H1 (cell line): ENCODE measurements at regions not wholly inside any gene's neighbourhood (a gene's known extent, or its start where the extent isn't known, plus 50 kb on each side); places are given as distances from the start of the nearest gene placed in this dataset.

Experiments
- CTCF ChIA-PET: fragments of 300-600 bp; sonication (Branson Sonifier 250); formaldehyde crosslinking; loops from one replicate; lab custom pipeline; 2021; ENCODE audit not compliant: partially characterized antibody; lab: Charles Lee
- POLR2A ChIA-PET: fragments of 300-600 bp; sonication (Branson Sonifier 250); formaldehyde crosslinking; loops from one replicate; lab custom pipeline; 2021; ENCODE audit warnings: inconsistent platforms; ENCODE audit not compliant: partially characterized antibody; lab: Charles Lee
- DNase-seq, 2 experiments: peaks; one replicate each; pipeline versions ENCODE4 v3.0.0 to v3.0.0-alpha.2; 2010 to 2022; ENCODE audit warnings: low spot score in 2 of 2, low read depth in 1 of 2, mixed read lengths in 1 of 2
- FAIRE-seq: peaks from 2 replicates; lab custom pipeline; 2011; peaks lifted over from hg19 to GRCh38; lab: Jason Lieb, UNC
- H2AFZ ChIP-seq: 2 replicates; pipeline ENCODE4 v1.8.1; 2012; ENCODE audit warnings: low read length, inconsistent platforms
- H2AK5ac ChIP-seq: 2 replicates; pipeline ENCODE4 v1.6.1; 2013; ENCODE audit warnings: low read depth, low read length
- H2BK120ac ChIP-seq: replicated peaks from 2 replicates; pipeline ENCODE3; 2013; ENCODE audit warnings: low read depth, low read length, inconsistent platforms
- H2BK12ac ChIP-seq: 2 replicates; pipeline ENCODE4 v1.6.1; 2013; ENCODE audit warnings: low read depth, low read length
- H2BK15ac ChIP-seq: 2 replicates; pipeline ENCODE4 v1.6.1; 2013; ENCODE audit warnings: low read length
- H2BK20ac ChIP-seq: 2 replicates; pipeline ENCODE4 v1.6.1; 2013; ENCODE audit warnings: low read length
- H2BK5ac ChIP-seq: 2 replicates; pipeline ENCODE4 v1.6.1; 2013; ENCODE audit warnings: low read depth, low read length
- H3K14ac ChIP-seq: 2 replicates; pipeline ENCODE4 v1.6.1; 2013; ENCODE audit warnings: inconsistent platforms; ENCODE audit not compliant: insufficient read length
- H3K18ac ChIP-seq: 2 replicates; pipeline ENCODE4 v1.6.1; 2013; ENCODE audit warnings: low read length; ENCODE audit errors: extremely low read depth
- H3K23ac ChIP-seq: 2 replicates; pipeline ENCODE4 v1.6.1; 2013; ENCODE audit warnings: inconsistent platforms; ENCODE audit not compliant: insufficient read length
- H3K23me2 ChIP-seq: 2 replicates; pipeline ENCODE4 v1.6.1; 2013; ENCODE audit warnings: low read depth, low read length
- H3K27ac ChIP-seq: 2 replicates; pipeline ENCODE4 v1.6.1; 2011; ENCODE audit warnings: low read depth, low read length, inconsistent platforms
- H3K27me3 ChIP-seq, 4 experiments: replicated peaks in 1 of 4; 1 replicate in 1 of 4; 2 replicates in 3 of 4; pipeline versions ENCODE4 v1.6.1 to v1.8.1; 2011 to 2013; ENCODE audit warnings: low read length in 3 of 4, mild to moderate bottlenecking in 3 of 4, inconsistent platforms in 2 of 4, mixed read lengths in 2 of 4, moderate library complexity in 1 of 4; ENCODE audit not compliant: control insufficient read depth in 3 of 4, insufficient read depth in 3 of 4; ENCODE audit errors: extremely low read depth in 1 of 4
- H3K36me3 ChIP-seq, 4 experiments: 2 replicates each; pipeline versions ENCODE4 v1.6.1 to v1.8.1; 2011 to 2013; ENCODE audit warnings: mild to moderate bottlenecking in 4 of 4, low read length in 3 of 4, moderate library complexity in 2 of 4, control low read depth in 1 of 4, inconsistent platforms in 1 of 4; ENCODE audit not compliant: insufficient read depth in 4 of 4, control insufficient read depth in 2 of 4
- H3K4ac ChIP-seq: replicated peaks from 2 replicates; pipeline ENCODE3; 2013; ENCODE audit warnings: low read length, low read depth, mixed read lengths, inconsistent platforms; ENCODE audit not compliant: insufficient read length
- H3K4me1 ChIP-seq, 4 experiments: replicated peaks in 1 of 4; 1 replicate in 1 of 4; 2 replicates in 3 of 4; pipeline versions ENCODE4 v1.6.1 to v1.8.1; 2011 to 2013; ENCODE audit warnings: low read length in 3 of 4, inconsistent platforms in 2 of 4, mixed read lengths in 1 of 4; ENCODE audit not compliant: insufficient read depth in 4 of 4, control insufficient read depth in 3 of 4
- H3K4me2 ChIP-seq, 2 experiments: 2 replicates each; pipeline versions ENCODE4 v1.6.1 to v1.8.1; 2011 to 2013; ENCODE audit warnings: low read depth in 2 of 2, low read length in 2 of 2, control low read depth in 1 of 2, inconsistent platforms in 1 of 2, mild to moderate bottlenecking in 1 of 2; ENCODE audit not compliant: insufficient read depth in 1 of 2
- H3K4me3 ChIP-seq, 4 experiments: fragments of 200-600, 300-600 bp in 1 of 4; sonication (generic), shearing (Covaris generic), sonication (Bioruptor Twin) in 1 of 4; 2 replicates each; pipeline versions ENCODE4 v1.5.1 to v1.8.1; 2011 to 2016; ENCODE audit warnings: low read length in 4 of 4, low read depth in 3 of 4, control low read depth in 2 of 4, inconsistent platforms in 2 of 4, mild to moderate bottlenecking in 2 of 4, mixed read lengths in 1 of 4, moderate library complexity in 1 of 4; ENCODE audit not compliant: insufficient read depth in 2 of 4; ENCODE audit errors: extremely low read depth in 1 of 4
- H3K56ac ChIP-seq: replicated peaks from 2 replicates; pipeline ENCODE3; 2013; ENCODE audit warnings: low read depth, mild to moderate bottlenecking, mixed read lengths, low read length, inconsistent platforms; ENCODE audit not compliant: insufficient read length
- H3K79me1 ChIP-seq: 2 replicates; pipeline ENCODE4 v1.6.1; 2013; ENCODE audit warnings: low read depth, low read length, control low read depth
- H3K79me2 ChIP-seq, 2 experiments: 2 replicates each; pipeline versions ENCODE4 v1.6.1 to v1.8.1; 2012 to 2013; ENCODE audit warnings: low read length in 2 of 2, mild to moderate bottlenecking in 2 of 2, inconsistent platforms in 1 of 2; ENCODE audit not compliant: insufficient read depth in 2 of 2, control insufficient read depth in 1 of 2
- H3K9ac ChIP-seq, 4 experiments: replicated peaks in 1 of 4; 1 replicate in 1 of 4; 2 replicates in 3 of 4; pipeline versions ENCODE4 v1.6.1 to v1.8.1; 2011 to 2013; ENCODE audit warnings: low read depth in 3 of 4, low read length in 3 of 4, control low read depth in 2 of 4, mild to moderate bottlenecking in 2 of 4, moderate library complexity in 2 of 4, inconsistent platforms in 1 of 4; ENCODE audit errors: extremely low read depth in 1 of 4
- H3K9me3 ChIP-seq, 2 experiments: 2 replicates each; pipeline versions ENCODE4 v1.6.1 to v1.8.1; 2012 to 2013; ENCODE audit warnings: mild to moderate bottlenecking in 2 of 2, moderate library complexity in 2 of 2, control low read depth in 1 of 2, inconsistent platforms in 1 of 2, low read depth in 1 of 2, low read length in 1 of 2, mixed read lengths in 1 of 2; ENCODE audit not compliant: insufficient read depth in 2 of 2
- H4K20me1 ChIP-seq, 2 experiments: replicated peaks in 1 of 2; 2 replicates each; pipeline versions ENCODE3 to v1.8.1; 2011 to 2013; ENCODE audit warnings: inconsistent platforms in 2 of 2, low read length in 2 of 2, mild to moderate bottlenecking in 1 of 2; ENCODE audit not compliant: insufficient read depth in 2 of 2, control insufficient read depth in 1 of 2
- H4K5ac ChIP-seq: 2 replicates; pipeline ENCODE4 v1.6.1; 2013; ENCODE audit warnings: low read length, low read depth, mixed read lengths, inconsistent platforms; ENCODE audit not compliant: insufficient read length
- H4K8ac ChIP-seq: 2 replicates; pipeline ENCODE4 v1.8.0; 2013; ENCODE audit warnings: mild to moderate bottlenecking, moderate library complexity, low read length, inconsistent platforms; ENCODE audit not compliant: insufficient read depth; ENCODE audit errors: extremely low read depth
- H4K91ac ChIP-seq: replicated peaks from 2 replicates; pipeline ENCODE3; 2013; ENCODE audit warnings: low read length, mixed read lengths, inconsistent platforms; ENCODE audit not compliant: insufficient read length
- HDAC6 ChIP-seq: IDR thresholded peaks from one replicate; pipeline ENCODE4 v1.7.1; 2012; ENCODE audit warnings: low read depth, mild to moderate bottlenecking, inconsistent platforms, low read length, moderate library complexity
- JUND ChIP-seq: IDR thresholded peaks from 2 replicates; pipeline ENCODE4 v1.6.1; 2011; ENCODE audit warnings: mild to moderate bottlenecking, improper control_type of control experiment, low read length
- KDM1A ChIP-seq: fragments of 200-600, 300-600 bp; sonication (generic); IDR thresholded peaks from 2 replicates; pipeline ENCODE4 v1.7.1; 2016; ENCODE audit warnings: mild to moderate bottlenecking, low read length, borderline replicate concordance
- KDM4A ChIP-seq: IDR thresholded peaks from one replicate; pipeline ENCODE4 v1.7.1; 2012; ENCODE audit warnings: low read depth, mild to moderate bottlenecking, moderate library complexity, low read length, inconsistent platforms; ENCODE audit not compliant: severe bottlenecking
- WGBS, 2 experiments: shearing (Covaris generic) in 1 of 2; methylation state at CpG; one replicate each; pipeline versions ENCODE4 v1.1.6 to v1.1.7; 2013 to 2015; ENCODE audit warnings: low lambda C conversion rate in 2 of 2, mixed read lengths in 2 of 2, inconsistent platforms in 1 of 2, low coverage in 1 of 2, missing lambda C conversion rate in 1 of 2; ENCODE audit not compliant: insufficient replicate concordance in 2 of 2, insufficient coverage in 1 of 2, insufficient read length in 1 of 2; ENCODE audit errors: extremely low coverage in 1 of 2, missing lambda C conversion rate in 1 of 2; 5-methylcytosine and 5-hydroxymethylcytosine counted together
- TF ChIP-seq, protein P1 (sequence below), 3 experiments: IDR thresholded peaks; 1 replicate in 2 of 3; 2 replicates in 1 of 3; pipeline versions ENCODE4 v1.5.1 to v1.6.1; 2011; ENCODE audit warnings: low read length in 3 of 3, mild to moderate bottlenecking in 3 of 3, inconsistent platforms in 2 of 3, low read depth in 1 of 3, moderate library complexity in 1 of 3; ENCODE audit not compliant: insufficient read depth in 1 of 3; ENCODE audit errors: control extremely low read depth in 1 of 3

- H3K4ac ChIP-seq, result no peak overlapping the region
- peaks cover 0 to 5% (median 4%) of the 10 kb centered on the region in 4 experiments; a peak in 3 of 7 replicates for H3K4me1 ChIP-seq
- H4K20me1 ChIP-seq, result no peaks in the 10 kb centered on the region
- H3K79me2 ChIP-seq, result no peaks in the 10 kb centered on the region
- no peak overlapping the region for H4K5ac ChIP-seq
- no peak overlapping the region for H3K56ac ChIP-seq
- no peak overlapping the region for H3K4me2 ChIP-seq
- H4K8ac ChIP-seq, result no peak overlapping the region
- no peak overlapping the region for H2AFZ ChIP-seq
- TF ChIP-seq KDM1A (no peak), KDM4A (no peak), JUND (no peak), HDAC6 (no peak)
- TF ChIP-seq, protein P1, sequence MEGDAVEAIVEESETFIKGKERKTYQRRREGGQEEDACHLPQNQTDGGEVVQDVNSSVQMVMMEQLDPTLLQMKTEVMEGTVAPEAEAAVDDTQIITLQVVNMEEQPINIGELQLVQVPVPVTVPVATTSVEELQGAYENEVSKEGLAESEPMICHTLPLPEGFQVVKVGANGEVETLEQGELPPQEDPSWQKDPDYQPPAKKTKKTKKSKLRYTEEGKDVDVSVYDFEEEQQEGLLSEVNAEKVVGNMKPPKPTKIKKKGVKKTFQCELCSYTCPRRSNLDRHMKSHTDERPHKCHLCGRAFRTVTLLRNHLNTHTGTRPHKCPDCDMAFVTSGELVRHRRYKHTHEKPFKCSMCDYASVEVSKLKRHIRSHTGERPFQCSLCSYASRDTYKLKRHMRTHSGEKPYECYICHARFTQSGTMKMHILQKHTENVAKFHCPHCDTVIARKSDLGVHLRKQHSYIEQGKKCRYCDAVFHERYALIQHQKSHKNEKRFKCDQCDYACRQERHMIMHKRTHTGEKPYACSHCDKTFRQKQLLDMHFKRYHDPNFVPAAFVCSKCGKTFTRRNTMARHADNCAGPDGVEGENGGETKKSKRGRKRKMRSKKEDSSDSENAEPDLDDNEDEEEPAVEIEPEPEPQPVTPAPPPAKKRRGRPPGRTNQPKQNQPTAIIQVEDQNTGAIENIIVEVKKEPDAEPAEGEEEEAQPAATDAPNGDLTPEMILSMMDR (IDR thresholded peaks at IDR 0.05; ENCODE audit: control extremely low read depth in 1 of 3, insufficient read depth in 1 of 3, low read depth in 1 of 3, low read length in 3 of 3), result no peak
- 0 out of 2 replicates have a peak, but pooled peaks cover 3% of the 10 kb centered on the region for H3K23me2 ChIP-seq
- no peak overlapping the region for H2BK120ac ChIP-seq
- ChIA-PET CTCF (interaction anchor here (1.0 kb wide), 1 partner anchor 85 kb away, joined by 3 read pairs; no protein-coding TSS in a partner anchor), POLR2A (interaction anchor here (0.5 kb wide), 1 partner anchor 179 kb away, joined by 3 read pairs; no protein-coding TSS in a partner anchor)
- DNase-seq, result no peak
- no peak overlapping the region for H2BK12ac ChIP-seq
- no peaks in the 10 kb centered on the region for H3K36me3 ChIP-seq
- no peak overlapping the region for H2BK20ac ChIP-seq
- no peak overlapping the region for H4K91ac ChIP-seq
- FAIRE-seq, result no peak
- H3K18ac ChIP-seq, result no peak overlapping the region
- no peak overlapping the region for H3K14ac ChIP-seq
- H2AK5ac ChIP-seq, result no peak overlapping the region
- H3K27ac ChIP-seq, result no peak overlapping the region
- no peak overlapping the region for H3K4me3 ChIP-seq
- WGBS, 2 experiments, result 85% methylated on average over 5 of the region's 5 CpGs; no CpG with 5 or more reads in 1 of the 2 experiments
- no peak overlapping the region for H3K9ac ChIP-seq
- H3K9me3 ChIP-seq, result 0 out of 4 replicates have a peak, but pooled peaks cover 0 to 5% of the 10 kb centered on the region in 2 experiments
- no peak overlapping the region for H3K23ac ChIP-seq
- H3K27me3 ChIP-seq, result no peaks in the 10 kb centered on the region
- H2BK15ac ChIP-seq, result no peak overlapping the region
- H2BK5ac ChIP-seq, result no peak overlapping the region
- no peaks in the 10 kb centered on the region for H3K79me1 ChIP-seq
These were observed 257.4 kb upstream of the NOCT start for GRCh38 chr4:138758196-138758595.
